Psoas muscle (tissue), 7 donors: ENCODE measurements at regions not wholly inside any gene's neighbourhood (a gene's known extent, or its start where the extent isn't known, plus 50 kb on each side); places are given as distances from the start of the nearest gene placed in this dataset.

ENCODE experiments used
- ATAC-seq, 4 donors: fragments of 200-7000 bp; cut with Tn5 transposase; one replicate each; pipeline ENCODE4 v1.9.1; 2020; ENCODE audit warnings: moderate library complexity in 3 of 4, mild to moderate bottlenecking in 2 of 4
- DNase-seq, 2 donors: peaks; one replicate each; pipeline ENCODE4 v3.0.0-alpha.2; 2020
- H3K27ac ChIP-seq: fragments of 200-600 bp; one replicate; pipeline ENCODE4 v1.8.0; 2022
- H3K27me3 ChIP-seq, 3 donors: fragments of 200-600 bp in 1 of 3; one replicate each; pipeline versions ENCODE4 v1.6.1 to v1.8.0; 2013 to 2022; ENCODE audit warnings: low read length in 2 of 3, mild to moderate bottlenecking in 2 of 3, moderate library complexity in 1 of 3; ENCODE audit not compliant: insufficient read depth in 3 of 3
- H3K36me3 ChIP-seq, 2 donors: fragments of 200-600 bp in 1 of 2; one replicate each; pipeline versions ENCODE4 v1.6.1 to v1.8.0; 2013 to 2022; ENCODE audit warnings: low read depth in 1 of 2, mild to moderate bottlenecking in 1 of 2, moderate library complexity in 1 of 2; ENCODE audit not compliant: insufficient read depth in 1 of 2
- H3K4me1 ChIP-seq: fragments of 200-600 bp; one replicate; pipeline ENCODE4 v1.8.0; 2022
- H3K4me3 ChIP-seq: fragments of 200-600 bp; one replicate; pipeline ENCODE4 v1.8.0; 2022; ENCODE audit warnings: mild to moderate bottlenecking
- H3K9me3 ChIP-seq: fragments of 200-600 bp; one replicate; pipeline ENCODE4 v1.8.0; 2022
- WGBS, 3 donors: extraction: QIAGEN DNeasy Blood & Tissue Kit; methylation state at CpG; one replicate each; pipeline versions ENCODE4 v1.1.6 to v1.1.7; 2013; 5-methylcytosine and 5-hydroxymethylcytosine counted together
- intact Hi-C, 2 donors: fragments of 100-400 bp; cut with DNase I; formaldehyde crosslinking; loops; one replicate each; pipeline versions ENCODE4 v1.11.0 to v1.14.2; 2022
- TF ChIP-seq, protein P1 (sequence below): fragments of 200-600 bp; IDR thresholded peaks from one replicate; pipeline ENCODE4 v1.8.0; 2022; ENCODE audit warnings: antibody characterized with exemption
- donor health status: healthy with polysubstance abuse.
- donor health status: DM: no; HTN: no; CAD: no; lungs with moderate emphysema.
- donor health status: Bipolar disorder and iron deficiency.
- donor health status: healthy.
- donor health status: DM: yes; HTN: yes; CAD: no.
- donor health status: DM: no; HTN: no; CAD: no.
- donor health status: DM: yes; HTN: yes; CAD: no.

DNA sequence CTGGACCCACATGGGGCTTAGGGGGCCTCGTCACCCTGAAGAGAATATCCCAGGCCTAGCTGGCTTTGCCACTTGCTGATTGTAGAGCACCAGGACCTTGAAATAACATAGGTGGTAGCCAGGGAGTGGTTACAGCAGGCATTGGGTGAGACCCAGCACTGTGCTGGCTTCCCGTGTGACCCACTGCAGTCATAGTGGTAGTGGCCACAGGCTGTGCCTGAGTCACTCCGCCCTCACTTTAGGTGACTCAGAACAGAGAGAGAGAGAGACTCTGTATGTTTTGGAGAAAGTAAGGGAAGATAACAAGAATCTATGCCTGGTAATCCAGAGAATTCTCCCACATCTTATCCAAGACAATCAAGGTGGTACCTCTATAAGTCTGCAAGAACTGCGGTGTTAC is 98.7 kb upstream of the LHX8 start:
- intact Hi-C loops = no loop called here
- TF ChIP-seq, protein P1, sequence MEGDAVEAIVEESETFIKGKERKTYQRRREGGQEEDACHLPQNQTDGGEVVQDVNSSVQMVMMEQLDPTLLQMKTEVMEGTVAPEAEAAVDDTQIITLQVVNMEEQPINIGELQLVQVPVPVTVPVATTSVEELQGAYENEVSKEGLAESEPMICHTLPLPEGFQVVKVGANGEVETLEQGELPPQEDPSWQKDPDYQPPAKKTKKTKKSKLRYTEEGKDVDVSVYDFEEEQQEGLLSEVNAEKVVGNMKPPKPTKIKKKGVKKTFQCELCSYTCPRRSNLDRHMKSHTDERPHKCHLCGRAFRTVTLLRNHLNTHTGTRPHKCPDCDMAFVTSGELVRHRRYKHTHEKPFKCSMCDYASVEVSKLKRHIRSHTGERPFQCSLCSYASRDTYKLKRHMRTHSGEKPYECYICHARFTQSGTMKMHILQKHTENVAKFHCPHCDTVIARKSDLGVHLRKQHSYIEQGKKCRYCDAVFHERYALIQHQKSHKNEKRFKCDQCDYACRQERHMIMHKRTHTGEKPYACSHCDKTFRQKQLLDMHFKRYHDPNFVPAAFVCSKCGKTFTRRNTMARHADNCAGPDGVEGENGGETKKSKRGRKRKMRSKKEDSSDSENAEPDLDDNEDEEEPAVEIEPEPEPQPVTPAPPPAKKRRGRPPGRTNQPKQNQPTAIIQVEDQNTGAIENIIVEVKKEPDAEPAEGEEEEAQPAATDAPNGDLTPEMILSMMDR = no peak
- whole genome bisulfite sequencing, 3 donors = 72 to 87% (median 77%) methylated on average over 4 of the region's 4 CpGs
- Histone ChIP-seq H3K36me3 (no peaks in the 10 kb centered on the region), H3K9me3 (peaks cover 9% of the 10 kb centered on the region), H3K27me3 (no peaks in the 10 kb centered on the region), H3K4me1 (no peaks in the 10 kb centered on the region), H3K27ac (no peak overlapping the region), H3K4me3 (no peak overlapping the region)
- DNase-seq = no peak
- ATAC-seq = no peak

DNA sequence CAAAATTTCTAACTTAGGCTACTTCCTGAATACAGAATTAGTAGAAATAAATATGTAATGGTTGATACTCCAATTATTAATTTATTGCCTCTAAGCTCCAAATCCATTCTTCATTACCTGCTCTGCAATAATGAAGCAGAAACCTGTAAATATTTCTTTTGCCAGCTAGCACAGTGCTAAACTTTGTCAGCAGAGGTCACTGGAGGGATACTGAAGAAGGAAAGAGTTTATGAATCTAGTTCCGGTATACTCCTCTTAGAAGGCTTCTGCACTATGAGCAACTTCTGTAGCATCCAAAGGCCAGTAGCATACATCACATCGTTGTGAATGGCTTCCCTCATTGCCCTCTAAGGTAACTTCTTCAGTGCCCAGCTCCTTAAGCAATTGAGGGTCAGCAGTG is 81.0 kb upstream of the LHX8 start:
- intact Hi-C loops = no loop called here
- no peak overlapping the region for H3K4me3 ChIP-seq
- DNase-seq = no peak
- H3K36me3 ChIP-seq = no peaks in the 10 kb centered on the region
- ATAC-seq = no peak
- no peaks in the 10 kb centered on the region for H3K9me3 ChIP-seq
- no peak overlapping the region for H3K27ac ChIP-seq
- no peaks in the 10 kb centered on the region for H3K27me3 ChIP-seq
- TF ChIP-seq, protein P1 = no peak
- no peaks in the 10 kb centered on the region for H3K4me1 ChIP-seq
- 44 to 51% (median 44%) methylated on average over 2 of the region's 2 CpGs for WGBS, 3 donors

DNA sequence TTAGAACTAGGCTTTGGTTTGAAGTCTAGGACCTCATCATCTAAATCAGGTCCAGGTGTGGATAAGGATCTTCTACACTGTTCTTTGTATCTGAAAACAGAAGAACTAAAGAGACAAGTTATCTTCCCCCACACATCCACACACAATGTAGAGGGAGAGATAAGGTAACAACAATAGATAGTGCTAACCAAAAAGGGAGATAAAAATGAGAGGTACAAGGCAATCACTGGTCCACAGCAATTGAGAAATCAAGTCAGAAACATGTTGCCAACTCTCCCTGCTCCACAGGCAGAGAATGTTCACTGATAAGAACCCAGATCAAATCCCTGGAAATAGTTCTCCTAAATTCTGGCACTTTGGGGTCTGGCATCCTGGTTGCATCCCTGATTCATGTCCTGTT is 75.8 kb upstream of the LHX8 start:
- intact Hi-C loops = no loop called here
- TF ChIP-seq, protein P1 = no peak
- Histone ChIP-seq H3K9me3 (peaks cover 10% of the 10 kb centered on the region), H3K27me3 (no peaks in the 10 kb centered on the region), H3K4me1 (no peaks in the 10 kb centered on the region), H3K27ac (no peak overlapping the region), H3K36me3 (no peaks in the 10 kb centered on the region), H3K4me3 (no peak overlapping the region)
- DNase-seq = no peak
- ATAC-seq = no peak

DNA sequence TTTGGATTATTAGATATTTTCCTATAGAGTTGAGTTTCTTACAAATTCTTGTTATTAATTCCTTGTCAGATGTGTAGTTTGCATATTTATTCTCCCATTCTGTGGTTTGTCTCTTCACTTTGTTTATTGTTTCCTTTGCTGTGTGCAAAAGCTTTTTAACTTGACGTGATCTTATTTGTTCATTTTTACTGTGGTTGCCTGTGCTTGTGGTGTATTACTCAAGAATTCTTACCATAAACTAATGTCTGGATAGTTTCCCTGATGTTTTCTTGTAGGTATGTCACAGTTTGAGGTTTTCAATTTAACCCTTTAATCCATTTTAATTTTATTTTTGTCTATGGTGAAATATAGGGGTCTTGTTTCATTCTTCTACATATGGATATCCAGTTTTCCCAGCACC is 72.1 kb upstream of the LHX8 start:
- Histone ChIP-seq H3K36me3 (no peaks in the 10 kb centered on the region), H3K4me3 (no peak overlapping the region), H3K27ac (no peak overlapping the region), H3K27me3 (no peaks in the 10 kb centered on the region), H3K4me1 (no peaks in the 10 kb centered on the region), H3K9me3 (peaks cover 10% of the 10 kb centered on the region)
- intact Hi-C loops = no loop called here
- 80 to 94% (median 80%) methylated on average over 1 of the region's 1 CpG for WGBS, 3 donors
- DNase-seq (no peak), ATAC-seq (no peak)
- TF ChIP-seq, protein P1 = no peak

DNA sequence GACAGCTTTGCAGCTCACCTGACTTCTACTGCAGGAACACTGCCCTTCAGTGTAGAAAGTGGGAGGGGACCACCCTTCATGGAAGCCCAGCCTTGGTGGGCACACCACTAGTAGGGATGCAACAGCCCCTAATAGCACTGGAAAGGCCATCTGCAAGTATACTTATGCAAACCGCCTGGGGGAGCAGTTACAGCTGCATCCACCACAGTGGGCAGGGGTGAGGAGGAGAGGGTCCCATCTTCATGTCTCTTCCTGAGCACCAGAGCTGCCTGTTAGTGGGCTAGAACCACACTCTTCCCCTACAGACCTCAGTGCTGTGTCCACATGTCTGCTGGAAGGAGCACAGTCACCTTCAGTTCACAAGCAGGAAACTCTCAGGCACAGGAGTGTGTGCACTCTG is 66.2 kb upstream of the LHX8 start:
- Histone ChIP-seq H3K9me3 (no peaks in the 10 kb centered on the region), H3K27me3 (peaks cover 0 to 2% (median 0%) of the 10 kb centered on the region in 3 donors), H3K27ac (no peak overlapping the region), H3K36me3 (no peaks in the 10 kb centered on the region), H3K4me1 (no peaks in the 10 kb centered on the region), H3K4me3 (no peak overlapping the region)
- DNase-seq (no peak), ATAC-seq (no peak)
- intact Hi-C loops = no loop called here
- TF ChIP-seq, protein P1 = no peak
- 46 to 67% (median 64%) methylated on average over 1 of the region's 1 CpG for WGBS, 3 donors
